ENCODE measurements at regions not wholly inside any gene's neighbourhood (a gene's known extent, or its start where the extent isn't known, plus 50 kb on each side); places are given as distances from the start of the nearest gene placed in this dataset.

DNA sequence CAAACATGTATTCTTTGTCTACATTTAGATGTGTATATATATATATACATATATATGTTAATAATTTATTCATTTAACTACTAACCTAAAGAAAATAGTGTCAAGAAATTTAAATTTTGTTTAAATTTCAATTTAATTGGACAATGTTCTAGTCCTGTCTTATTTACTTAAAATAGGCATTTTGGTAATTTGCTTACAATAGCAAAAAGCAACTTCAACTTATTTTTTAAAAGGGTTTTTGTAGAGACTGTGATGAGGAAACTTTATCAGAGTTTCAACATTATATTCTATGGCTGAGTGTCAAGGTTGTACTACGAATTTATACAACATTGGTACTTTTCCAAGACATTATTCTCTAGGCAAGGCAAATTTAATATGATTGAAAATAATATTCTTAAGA is 212.0 kb upstream of the ARSJ start:
- TF ChIP-seq, protein P1, sequence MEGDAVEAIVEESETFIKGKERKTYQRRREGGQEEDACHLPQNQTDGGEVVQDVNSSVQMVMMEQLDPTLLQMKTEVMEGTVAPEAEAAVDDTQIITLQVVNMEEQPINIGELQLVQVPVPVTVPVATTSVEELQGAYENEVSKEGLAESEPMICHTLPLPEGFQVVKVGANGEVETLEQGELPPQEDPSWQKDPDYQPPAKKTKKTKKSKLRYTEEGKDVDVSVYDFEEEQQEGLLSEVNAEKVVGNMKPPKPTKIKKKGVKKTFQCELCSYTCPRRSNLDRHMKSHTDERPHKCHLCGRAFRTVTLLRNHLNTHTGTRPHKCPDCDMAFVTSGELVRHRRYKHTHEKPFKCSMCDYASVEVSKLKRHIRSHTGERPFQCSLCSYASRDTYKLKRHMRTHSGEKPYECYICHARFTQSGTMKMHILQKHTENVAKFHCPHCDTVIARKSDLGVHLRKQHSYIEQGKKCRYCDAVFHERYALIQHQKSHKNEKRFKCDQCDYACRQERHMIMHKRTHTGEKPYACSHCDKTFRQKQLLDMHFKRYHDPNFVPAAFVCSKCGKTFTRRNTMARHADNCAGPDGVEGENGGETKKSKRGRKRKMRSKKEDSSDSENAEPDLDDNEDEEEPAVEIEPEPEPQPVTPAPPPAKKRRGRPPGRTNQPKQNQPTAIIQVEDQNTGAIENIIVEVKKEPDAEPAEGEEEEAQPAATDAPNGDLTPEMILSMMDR (IDR thresholded peaks at IDR 0.05): no peak

DNA sequence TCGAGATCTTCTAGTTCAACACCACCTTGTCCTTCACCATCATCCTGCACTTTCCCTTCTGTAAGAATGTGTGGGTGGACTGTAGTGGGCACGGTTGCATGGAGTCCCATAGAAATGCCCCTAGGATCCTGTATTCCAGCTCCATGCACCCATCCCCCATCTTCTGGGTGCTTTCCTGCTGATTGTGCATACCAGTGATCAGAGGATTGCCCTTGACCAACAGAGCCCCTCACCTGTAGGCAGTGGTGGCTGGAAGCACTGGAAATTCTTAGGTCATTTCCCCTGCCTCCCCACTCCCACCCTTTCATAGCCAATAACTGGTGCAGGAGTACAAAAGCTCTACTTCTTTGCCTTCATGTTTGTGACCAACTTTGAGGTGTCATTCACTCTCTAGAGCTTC is 213.4 kb upstream of the ARSJ start:
- TF ChIP-seq, protein P1 (IDR thresholded peaks at IDR 0.05): no peak

DNA sequence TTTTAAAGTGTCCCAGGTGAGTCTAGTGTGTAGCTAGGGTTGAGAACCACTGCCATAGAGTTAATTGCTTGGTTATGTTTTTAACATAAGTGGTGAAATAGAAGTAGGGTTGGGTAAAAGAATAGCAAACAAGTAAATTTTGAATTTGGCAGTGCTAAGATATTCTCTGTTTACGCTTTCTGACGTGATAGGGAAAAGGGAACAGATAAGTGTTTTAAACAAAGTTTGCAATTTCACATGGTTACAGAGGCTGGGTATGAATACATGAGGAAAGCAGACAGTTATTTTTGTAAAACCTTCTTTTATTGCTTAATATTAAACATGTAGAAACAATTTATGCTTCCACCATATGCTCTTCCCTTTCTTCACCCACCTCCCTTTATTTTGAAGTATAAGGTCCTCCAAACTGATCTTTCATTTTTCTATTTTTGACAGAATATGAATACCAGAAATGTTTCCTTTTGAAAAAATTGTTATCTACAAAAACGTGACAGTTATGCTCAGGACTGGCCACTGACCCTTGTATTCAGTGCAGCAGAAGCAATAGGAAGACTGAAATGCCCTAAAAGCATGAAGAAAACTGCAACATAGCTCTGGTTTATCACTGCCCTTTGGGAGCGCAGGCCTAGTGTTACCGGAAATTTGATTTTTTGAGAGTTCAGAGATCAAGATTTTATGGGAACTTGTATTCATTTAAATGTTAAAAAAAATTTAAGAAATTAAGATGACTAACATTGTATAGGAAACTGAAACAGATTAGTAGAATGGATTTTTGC is 214.4 kb upstream of the ARSJ start:
- TF ChIP-seq, protein P1 (IDR thresholded peaks at IDR 0.05): no peak

DNA sequence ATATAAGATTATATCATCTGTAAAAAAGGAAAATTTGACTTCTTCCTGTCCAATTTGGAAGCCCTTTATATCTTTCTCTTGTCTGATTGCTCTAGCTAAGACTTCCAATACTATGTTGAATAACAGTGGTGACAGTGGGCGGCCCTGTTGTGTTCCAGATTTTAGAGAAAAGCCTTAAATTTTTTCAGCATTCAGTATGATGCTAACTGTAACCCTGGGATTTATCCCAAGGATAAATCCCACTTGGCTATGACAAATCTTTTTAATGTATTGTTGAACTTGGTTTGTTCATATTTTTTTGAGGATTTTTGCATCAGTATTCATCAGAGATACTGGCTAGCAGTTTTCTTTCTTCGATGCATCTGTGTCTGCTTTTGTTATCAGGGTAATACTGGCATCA is 217.2 kb upstream of the ARSJ start:
- TF ChIP-seq, protein P1 (IDR thresholded peaks at IDR 0.05): no peak

DNA sequence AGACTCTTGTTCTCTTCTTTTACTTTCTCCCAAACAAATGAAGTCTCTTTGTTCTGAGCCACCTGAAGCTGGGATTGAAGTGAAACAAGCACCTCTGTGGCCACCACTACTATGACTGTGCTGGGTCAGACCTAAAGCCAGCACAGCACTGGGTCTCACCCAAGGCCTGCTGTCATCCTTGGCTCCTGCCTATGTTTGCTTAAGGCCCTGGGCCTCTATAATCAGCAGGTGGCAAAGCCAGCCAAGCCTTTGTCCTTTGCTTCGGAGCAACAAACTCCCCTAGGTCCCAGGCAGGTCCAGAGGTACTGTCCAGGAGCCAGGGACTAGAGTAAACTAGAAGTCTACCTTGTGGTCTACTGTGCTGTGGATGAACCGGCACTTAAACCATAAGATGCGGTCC is 220.6 kb upstream of the ARSJ start:
- TF ChIP-seq, protein P1 (IDR thresholded peaks at IDR 0.05): no peak

DNA sequence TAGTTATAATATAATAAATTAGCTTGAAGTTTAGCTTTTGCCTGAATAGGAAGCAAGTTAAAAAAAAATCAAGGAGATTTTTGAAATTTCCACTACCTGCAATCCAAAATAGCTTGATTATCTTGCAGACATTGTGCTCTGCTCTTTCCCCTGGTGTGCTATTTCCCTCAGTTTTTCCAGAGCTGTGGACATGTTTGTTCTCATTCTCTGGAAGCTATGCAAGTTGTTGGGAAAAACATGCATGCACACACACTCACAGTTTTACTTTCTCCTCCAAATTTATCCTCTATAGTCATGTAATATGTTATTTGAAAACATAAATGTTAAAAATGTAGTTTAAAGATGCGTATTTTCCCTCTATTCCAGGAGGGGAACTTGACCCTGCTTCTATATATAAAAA is 225.8 kb upstream of the ARSJ start:
- TF ChIP-seq, protein P1 (IDR thresholded peaks at IDR 0.05): no peak

DNA sequence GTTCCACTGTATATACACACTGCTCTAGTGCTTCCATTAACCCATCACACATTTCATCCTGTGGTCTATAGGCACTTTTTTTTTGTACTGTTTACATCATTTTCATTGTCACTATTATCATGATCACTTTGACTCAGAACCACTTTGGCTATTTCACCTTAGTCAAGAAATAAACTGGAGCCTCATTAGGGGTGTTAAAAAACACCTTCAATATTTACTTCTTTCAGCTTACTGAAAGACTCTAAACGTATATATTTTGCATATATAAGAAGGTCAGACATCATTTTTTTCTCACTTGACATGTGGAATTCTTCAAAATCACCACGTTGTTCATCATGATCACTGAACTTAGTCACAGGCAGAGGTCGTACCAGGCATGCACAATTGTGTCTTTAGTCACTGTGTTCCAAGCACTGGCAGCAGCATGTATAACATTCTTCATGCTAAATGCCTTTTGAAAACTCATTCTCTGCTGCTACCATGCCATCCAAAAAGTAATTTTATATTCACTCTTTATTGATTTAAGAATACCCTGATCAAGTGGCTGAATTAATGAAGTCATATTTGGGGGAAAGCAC is 229.2 kb upstream of the ARSJ start:
- TF ChIP-seq, protein P1 (IDR thresholded peaks at IDR 0.05): no peak
